ENCODE measurements at regions not wholly inside any gene's neighbourhood (a gene's known extent, or its start where the extent isn't known, plus 50 kb on each side); places are given as distances from the start of the nearest gene placed in this dataset.
"Not testable (repeated sequence)": the region's sequence is repeated elsewhere in the genome, so short reads cannot be mapped to it uniquely, and the experiment has no call there.

DNA sequence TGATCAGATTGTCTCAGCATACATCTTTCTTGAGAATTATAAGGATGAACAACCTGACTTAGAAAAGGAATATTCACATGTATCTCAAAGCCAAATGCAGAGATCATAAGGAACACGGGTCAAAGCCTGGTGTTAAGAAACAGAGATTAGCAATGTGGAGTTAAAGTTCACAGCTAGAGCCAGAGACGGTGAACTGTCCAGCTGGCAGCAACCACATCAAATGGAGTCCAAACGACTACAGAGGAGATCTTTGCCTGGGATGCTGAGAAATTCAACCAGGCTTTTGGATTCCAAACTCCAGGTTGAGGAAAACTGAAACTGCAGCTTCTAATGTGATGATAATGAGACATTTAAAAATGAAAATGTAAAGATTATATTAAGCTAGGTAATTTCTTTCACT, 939.9 kb upstream of the NXPH2 start:
- ChIA-PET POLR2A (no interaction called here), CTCF (no interaction called here)
- Mint-ChIP-seq H3K36me3 (ENCODE audit: low read depth) (no peaks in the 10 kb centered on the region), H3K27ac (no peak overlapping the region), H3K9me3 (ENCODE audit: insufficient read depth) (peaks cover 4% of the 10 kb centered on the region), H3K27me3 (ENCODE audit: low read depth) (no peaks in the 10 kb centered on the region), H3K4me1 (ENCODE audit: low read depth) (no peaks in the 10 kb centered on the region), H3K4me3 (no peak overlapping the region)
- ATAC-seq (no peak), DNase-seq (no peak)

DNA sequence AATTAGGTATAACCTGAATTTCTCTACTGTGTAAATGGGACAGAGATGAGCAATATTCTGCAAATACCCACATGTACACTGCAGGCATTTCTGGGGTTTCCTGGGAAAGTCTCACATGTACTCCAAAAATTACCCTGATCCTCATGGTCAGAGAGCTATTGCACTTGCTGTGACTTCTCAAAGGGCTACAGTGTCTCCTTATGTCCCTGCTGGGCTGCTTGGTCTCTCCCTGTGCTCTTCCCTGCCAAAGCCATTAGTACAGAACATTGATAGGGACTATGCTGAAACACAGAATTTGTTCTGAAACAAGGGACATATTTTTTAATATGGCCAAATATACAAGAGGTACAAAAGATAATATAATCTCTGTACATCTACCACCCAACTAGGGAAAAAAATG, 924.4 kb upstream of the NXPH2 start:
- peaks cover 5% of the 10 kb centered on the region for H3K9me3 Mint-ChIP-seq (ENCODE audit: insufficient read depth)
- DNase-seq (no peak), ATAC-seq (no peak)
- no peak overlapping the region for H3K27ac Mint-ChIP-seq
- no peaks in the 10 kb centered on the region for H3K4me1 Mint-ChIP-seq (ENCODE audit: low read depth)
- ChIA-PET CTCF (no interaction called here), POLR2A (no interaction called here)
- H3K27me3 Mint-ChIP-seq (ENCODE audit: low read depth) = no peaks in the 10 kb centered on the region
- H3K4me3 Mint-ChIP-seq = no peak overlapping the region
- H3K36me3 Mint-ChIP-seq (ENCODE audit: low read depth) = no peaks in the 10 kb centered on the region

DNA sequence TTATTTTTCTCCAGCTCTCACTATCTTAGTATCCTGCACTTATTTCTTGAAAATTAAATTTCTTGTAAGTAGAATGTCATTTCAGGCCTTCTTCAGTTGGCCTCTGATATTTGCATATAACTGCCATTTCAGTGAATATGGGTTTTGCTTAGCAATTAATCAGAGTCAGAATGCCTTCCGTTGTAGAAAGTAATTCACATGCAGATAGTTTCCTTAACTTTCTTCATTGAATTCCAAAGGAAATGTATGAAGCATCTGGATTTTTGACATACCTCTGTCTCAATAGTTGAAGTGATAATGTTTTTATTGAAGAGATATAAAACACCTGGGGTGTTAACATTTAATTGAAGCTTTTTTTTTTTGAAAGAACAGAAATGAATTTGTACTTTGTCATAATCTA, 914.1 kb upstream of the NXPH2 start:
- H3K9me3 Mint-ChIP-seq (ENCODE audit: insufficient read depth) = peaks cover 6% of the 10 kb centered on the region
- DNase-seq (no peak), ATAC-seq (no peak)
- H3K4me1 Mint-ChIP-seq (ENCODE audit: low read depth) = no peaks in the 10 kb centered on the region
- ChIA-PET POLR2A (no interaction called here), CTCF (no interaction called here)
- H3K27ac Mint-ChIP-seq = no peak overlapping the region
- H3K4me3 Mint-ChIP-seq = no peak overlapping the region
- H3K36me3 Mint-ChIP-seq (ENCODE audit: low read depth) = no peaks in the 10 kb centered on the region
- no peaks in the 10 kb centered on the region for H3K27me3 Mint-ChIP-seq (ENCODE audit: low read depth)

DNA sequence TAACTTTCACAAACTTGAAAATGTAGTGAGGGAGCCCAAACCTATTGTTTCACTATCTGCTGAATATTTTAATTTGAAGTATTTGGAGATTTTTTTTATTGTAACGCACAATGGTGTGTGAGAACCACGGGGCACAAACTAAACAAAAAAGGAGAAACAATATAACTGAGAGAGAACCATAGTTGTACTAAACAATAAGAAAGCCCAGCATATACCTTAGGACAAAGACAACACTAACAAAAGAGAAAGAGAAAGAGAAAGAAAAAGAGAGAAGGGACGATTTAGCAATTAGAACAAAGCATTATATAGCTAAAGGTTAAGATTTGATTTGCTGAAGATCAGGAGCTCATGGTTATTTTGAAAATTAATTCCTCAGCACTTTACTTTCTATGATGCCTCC, 906.0 kb upstream of the NXPH2 start:
- DNase-seq (no peak), ATAC-seq (no peak)
- H3K27me3 Mint-ChIP-seq (ENCODE audit: low read depth) = no peaks in the 10 kb centered on the region
- CTCF ChIA-PET = no interaction called here
- peaks cover 11% of the 10 kb centered on the region for H3K9me3 Mint-ChIP-seq (ENCODE audit: insufficient read depth)
- H3K36me3 Mint-ChIP-seq (ENCODE audit: low read depth) = no peaks in the 10 kb centered on the region
- H3K4me3 Mint-ChIP-seq = no peak overlapping the region
- no peaks in the 10 kb centered on the region for H3K4me1 Mint-ChIP-seq (ENCODE audit: low read depth)
- POLR2A ChIA-PET = no interaction called here
- H3K27ac Mint-ChIP-seq = no peak overlapping the region

DNA sequence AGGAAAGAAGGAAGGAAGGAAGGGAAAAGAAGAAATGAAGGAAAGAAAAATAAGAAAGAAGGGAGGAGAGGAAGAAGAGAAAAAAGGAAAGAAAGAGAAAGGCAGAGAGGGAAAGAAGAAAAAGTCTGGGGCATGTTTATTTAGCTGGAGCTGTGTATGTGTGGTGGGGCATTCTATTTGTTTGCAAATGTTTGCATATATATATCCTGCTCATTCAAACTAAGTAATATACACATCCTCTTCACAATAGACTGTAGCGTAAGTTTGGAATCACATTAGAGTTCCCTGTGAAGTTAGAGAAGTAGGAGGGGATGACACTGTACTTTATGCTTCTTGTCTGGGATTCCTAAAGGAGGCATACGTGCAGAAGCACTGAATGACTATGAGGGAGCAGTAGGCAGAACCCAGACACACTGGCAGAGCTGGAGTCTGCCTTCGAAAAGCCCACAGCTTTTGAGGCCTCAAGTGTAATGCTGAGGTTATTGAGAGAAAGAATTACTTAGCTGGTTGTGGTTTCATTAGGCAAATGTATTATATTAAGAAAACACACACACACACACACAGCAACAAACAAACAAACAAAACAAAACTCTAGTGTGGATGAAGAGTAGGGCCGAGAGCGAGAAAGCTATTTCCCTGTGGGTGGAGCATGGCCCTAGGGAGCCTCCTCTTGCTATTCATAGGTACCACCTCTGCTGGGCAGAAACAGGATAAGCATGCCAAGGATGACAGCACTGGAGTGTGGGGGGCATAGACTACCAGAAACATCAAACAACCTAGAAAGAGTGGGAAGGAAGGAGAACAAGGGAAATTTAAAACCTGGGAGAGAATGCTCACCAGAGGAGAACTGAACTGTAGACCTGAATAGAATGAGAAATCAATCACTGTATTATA, 905.1 kb upstream of the NXPH2 start:
- ATAC-seq = no peak
- Mint-ChIP-seq H3K27me3 (ENCODE audit: low read depth) (no peaks in the 10 kb centered on the region), H3K9me3 (ENCODE audit: insufficient read depth) (peaks cover 14% of the 10 kb centered on the region), H3K36me3 (ENCODE audit: low read depth) (no peaks in the 10 kb centered on the region), H3K27ac (no peak overlapping the region), H3K4me1 (ENCODE audit: low read depth) (no peaks in the 10 kb centered on the region), H3K4me3 (no peak overlapping the region)
- ChIA-PET POLR2A (no interaction called here), CTCF (no interaction called here)
- DNase-seq = no peak

DNA sequence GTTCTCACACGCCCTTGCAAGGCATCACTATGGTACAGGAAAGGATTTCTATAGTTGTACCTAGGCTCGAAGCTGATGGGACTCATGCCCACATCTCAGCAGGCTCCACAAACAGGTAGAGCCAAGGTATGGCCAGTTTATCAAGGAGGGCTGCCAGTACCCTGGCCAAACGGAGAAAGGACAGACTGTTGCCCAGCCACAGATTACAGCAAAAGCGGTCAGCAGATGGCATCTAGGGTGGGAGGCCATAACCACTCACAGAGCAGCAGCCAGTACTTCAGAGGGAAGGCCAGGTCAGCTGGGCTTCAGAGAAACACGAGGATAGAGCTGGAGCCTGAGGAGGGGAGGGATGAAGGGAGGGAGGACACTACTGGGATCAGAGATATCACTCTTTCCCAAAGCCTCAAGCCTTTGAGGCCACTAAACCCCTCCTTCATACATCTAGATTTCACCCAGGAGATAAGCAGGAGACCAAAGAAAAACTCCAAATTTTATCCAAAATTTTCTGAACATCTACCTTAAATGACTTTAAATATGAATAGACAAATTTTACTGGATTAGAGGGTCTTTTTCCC, 904.2 kb upstream of the NXPH2 start:
- H3K4me3 Mint-ChIP-seq = no peak overlapping the region
- H3K27me3 Mint-ChIP-seq (ENCODE audit: low read depth) = no peaks in the 10 kb centered on the region
- no peaks in the 10 kb centered on the region for H3K4me1 Mint-ChIP-seq (ENCODE audit: low read depth)
- no peak overlapping the region for H3K27ac Mint-ChIP-seq
- ChIA-PET POLR2A (no interaction called here), CTCF (no interaction called here)
- DNase-seq (no peak), ATAC-seq (no peak)
- H3K9me3 Mint-ChIP-seq (ENCODE audit: insufficient read depth) = peaks cover 14% of the 10 kb centered on the region
- H3K36me3 Mint-ChIP-seq (ENCODE audit: low read depth) = no peaks in the 10 kb centered on the region

DNA sequence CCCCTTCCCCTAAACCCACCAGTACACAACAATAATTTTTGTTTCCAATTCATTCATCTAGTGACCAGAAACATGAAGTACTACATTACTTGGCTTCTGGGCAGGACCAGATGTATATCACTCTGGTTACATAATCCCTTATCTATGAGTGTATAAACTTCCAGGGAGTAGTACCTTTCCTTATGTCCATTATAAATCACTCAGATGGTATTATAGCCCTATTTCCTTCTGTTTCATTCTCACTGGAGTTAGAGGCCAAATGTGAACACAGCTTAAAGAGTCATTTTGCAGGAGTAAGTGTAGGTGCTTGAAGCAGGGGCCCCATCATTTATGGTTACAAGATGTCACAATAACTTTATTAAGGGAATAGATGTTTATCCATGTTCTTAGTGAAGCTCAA, 894.4 kb upstream of the NXPH2 start:
- DNase-seq = no peak
- peaks cover 11% of the 10 kb centered on the region for H3K9me3 Mint-ChIP-seq (ENCODE audit: insufficient read depth)
- CTCF ChIA-PET = no interaction called here
- H3K36me3 Mint-ChIP-seq (ENCODE audit: low read depth) = no peaks in the 10 kb centered on the region
- ATAC-seq = no peak
- H3K4me1 Mint-ChIP-seq (ENCODE audit: low read depth) = no peaks in the 10 kb centered on the region
- no peak overlapping the region for H3K4me3 Mint-ChIP-seq
- H3K27ac Mint-ChIP-seq = no peak overlapping the region
- no peaks in the 10 kb centered on the region for H3K27me3 Mint-ChIP-seq (ENCODE audit: low read depth)
- POLR2A ChIA-PET = no interaction called here

DNA sequence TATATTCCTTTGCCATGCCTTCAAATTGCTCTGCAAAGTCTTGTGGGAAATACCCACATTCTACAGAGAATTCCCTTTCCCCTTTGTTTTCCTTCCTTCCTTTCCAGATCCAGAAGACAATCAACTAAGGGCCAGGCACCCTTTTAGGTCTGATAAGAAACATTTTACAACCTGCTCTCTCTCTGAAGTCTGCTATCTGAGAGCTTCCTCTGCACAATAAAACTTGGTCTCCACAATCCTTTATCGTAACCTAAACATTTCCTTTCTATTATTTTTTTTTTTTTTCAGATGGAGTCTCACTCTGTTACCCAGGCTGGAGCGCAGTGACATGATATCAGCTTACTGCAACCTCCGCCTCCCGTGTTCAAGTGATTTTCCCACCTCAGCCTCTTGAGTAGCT, 893.3 kb upstream of the NXPH2 start:
- H3K27ac Mint-ChIP-seq; CTCF ChIA-PET; POLR2A ChIA-PET; ATAC-seq; H3K4me3 Mint-ChIP-seq; H3K36me3 Mint-ChIP-seq (ENCODE audit: low read depth); H3K27me3 Mint-ChIP-seq (ENCODE audit: low read depth); H3K4me1 Mint-ChIP-seq (ENCODE audit: low read depth); DNase-seq: not testable (repeated sequence)
- peaks cover 11% of the 10 kb centered on the region for H3K9me3 Mint-ChIP-seq (ENCODE audit: insufficient read depth)

DNA sequence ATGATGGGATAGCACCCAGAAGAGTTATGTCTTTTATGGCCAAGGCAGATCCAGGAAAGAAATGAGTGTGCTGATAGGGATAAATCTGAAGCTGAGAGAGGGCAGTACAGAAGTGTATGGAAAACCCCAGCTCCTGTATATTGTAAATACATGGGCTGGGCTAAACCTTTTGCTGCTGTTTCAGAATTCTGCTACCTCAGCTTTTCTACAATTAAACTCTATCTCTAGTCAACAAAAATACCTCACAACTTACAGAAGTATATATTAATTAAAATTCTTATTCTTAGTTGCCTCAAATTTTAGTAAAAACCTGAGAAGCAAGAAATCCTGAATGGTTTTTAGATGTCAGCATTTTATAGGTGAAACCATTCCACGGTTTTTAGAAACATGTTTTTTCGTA, 889.5 kb upstream of the NXPH2 start:
- H3K9me3 Mint-ChIP-seq (ENCODE audit: insufficient read depth) = peaks cover 4% of the 10 kb centered on the region
- no peaks in the 10 kb centered on the region for H3K4me1 Mint-ChIP-seq (ENCODE audit: low read depth)
- DNase-seq (no peak), ATAC-seq (no peak)
- no peaks in the 10 kb centered on the region for H3K36me3 Mint-ChIP-seq (ENCODE audit: low read depth)
- H3K4me3 Mint-ChIP-seq = no peak overlapping the region
- no peak overlapping the region for H3K27ac Mint-ChIP-seq
- no peaks in the 10 kb centered on the region for H3K27me3 Mint-ChIP-seq (ENCODE audit: low read depth)
- CTCF ChIA-PET = no interaction called here
- POLR2A ChIA-PET = no interaction called here

DNA sequence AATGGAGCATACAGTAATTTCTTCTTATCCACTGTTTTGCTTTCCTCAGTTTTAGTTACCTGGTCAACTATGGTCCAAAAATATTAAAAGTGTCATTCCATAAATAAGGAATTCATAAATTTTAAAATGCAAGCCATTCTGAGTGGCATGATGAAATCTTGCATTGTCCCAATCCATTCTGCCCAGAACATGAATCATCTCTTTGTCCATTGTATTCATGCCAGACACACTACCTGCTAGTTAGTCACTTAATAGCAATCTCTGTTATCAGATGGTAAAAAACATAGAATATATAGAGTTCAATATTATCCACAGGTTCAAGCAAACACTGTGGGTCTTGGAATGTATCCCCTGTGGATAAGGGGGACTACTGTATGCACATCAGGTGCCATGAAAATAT, 872.2 kb upstream of the NXPH2 start:
- ChIA-PET CTCF (no interaction called here), POLR2A (no interaction called here)
- H3K4me3 Mint-ChIP-seq = no peak overlapping the region
- H3K27ac Mint-ChIP-seq = no peak overlapping the region
- ATAC-seq = no peak
- peaks cover 14% of the 10 kb centered on the region for H3K9me3 Mint-ChIP-seq (ENCODE audit: insufficient read depth)
- H3K27me3 Mint-ChIP-seq (ENCODE audit: low read depth) = no peaks in the 10 kb centered on the region
- DNase-seq = no peak
- no peaks in the 10 kb centered on the region for H3K4me1 Mint-ChIP-seq (ENCODE audit: low read depth)
- H3K36me3 Mint-ChIP-seq (ENCODE audit: low read depth) = no peaks in the 10 kb centered on the region

DNA sequence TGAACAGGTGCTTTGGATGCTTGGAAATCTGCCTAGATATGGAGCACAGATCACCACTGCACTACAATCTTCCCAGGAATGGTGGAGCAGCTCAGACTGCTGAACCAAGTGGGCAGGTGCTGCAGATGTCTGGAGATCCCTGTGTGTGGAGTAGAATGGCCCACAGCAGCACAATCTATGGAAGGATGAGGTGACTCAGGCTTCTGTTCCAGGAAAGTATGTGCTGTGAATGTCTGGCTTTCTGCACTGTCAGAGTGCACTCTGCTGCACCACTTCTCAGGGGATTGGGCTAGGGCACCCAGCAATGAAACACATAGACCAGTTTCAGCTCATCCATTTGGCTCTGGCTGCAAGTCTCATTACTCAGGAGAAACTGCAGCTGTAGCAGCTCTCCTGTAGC, 865.4 kb upstream of the NXPH2 start:
- Mint-ChIP-seq H3K4me1 (ENCODE audit: low read depth) (no peaks in the 10 kb centered on the region), H3K27me3 (ENCODE audit: low read depth) (no peaks in the 10 kb centered on the region), H3K4me3 (no peak overlapping the region), H3K27ac (no peak overlapping the region), H3K36me3 (ENCODE audit: low read depth) (no peaks in the 10 kb centered on the region), H3K9me3 (ENCODE audit: insufficient read depth) (peaks cover 14% of the 10 kb centered on the region)
- no peak for ATAC-seq
- no peak for DNase-seq
- CTCF ChIA-PET = no interaction called here
- POLR2A ChIA-PET = no interaction called here

DNA sequence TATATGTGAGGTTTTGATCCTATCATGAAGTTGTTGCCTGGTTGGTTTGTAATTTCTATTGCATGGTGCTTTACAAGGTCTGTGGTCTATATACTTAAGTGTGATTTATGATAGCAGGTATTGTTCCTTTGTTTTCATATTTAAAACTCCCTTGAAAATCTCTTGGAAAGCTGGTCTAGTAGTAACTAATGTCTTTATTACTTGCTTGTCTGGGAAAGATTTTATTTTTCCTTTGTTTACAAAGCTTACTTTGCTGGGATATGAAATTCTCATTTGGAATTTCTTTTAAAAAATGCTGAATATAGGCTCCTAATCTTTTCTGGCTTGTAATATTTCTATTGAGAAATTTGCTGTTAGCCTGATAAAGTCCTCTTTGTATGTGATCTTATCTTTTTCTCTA, 862.9 kb upstream of the NXPH2 start:
- Mint-ChIP-seq H3K27me3 (ENCODE audit: low read depth) (no peaks in the 10 kb centered on the region), H3K4me3 (no peak overlapping the region), H3K36me3 (ENCODE audit: low read depth) (no peaks in the 10 kb centered on the region), H3K9me3 (ENCODE audit: insufficient read depth) (peaks cover 9% of the 10 kb centered on the region), H3K4me1 (ENCODE audit: low read depth) (no peaks in the 10 kb centered on the region), H3K27ac (no peak overlapping the region)
- DNase-seq = no peak
- ChIA-PET CTCF (no interaction called here), POLR2A (no interaction called here)
- no peak for ATAC-seq

DNA sequence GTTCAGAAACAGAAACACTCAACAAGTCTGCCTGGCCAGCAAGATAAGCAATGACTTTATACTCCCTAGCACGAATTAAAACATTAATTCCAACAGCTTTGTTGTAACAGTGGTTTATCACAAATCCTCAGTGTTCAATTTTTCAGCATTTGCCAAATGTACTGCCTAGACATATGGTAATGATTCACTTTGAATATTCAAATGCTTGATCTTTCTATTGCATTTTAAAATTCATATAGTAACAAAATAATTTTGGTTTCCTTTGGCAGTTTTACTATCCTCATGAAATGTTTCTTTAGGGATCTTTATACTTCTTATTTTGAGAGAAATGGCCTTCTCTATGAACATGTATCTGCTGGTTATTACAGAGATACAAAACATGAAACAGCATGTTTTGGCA, 851.8 kb upstream of the NXPH2 start:
- ChIA-PET POLR2A (no interaction called here), CTCF (no interaction called here)
- no peak overlapping the region for H3K4me3 Mint-ChIP-seq
- no peaks in the 10 kb centered on the region for H3K36me3 Mint-ChIP-seq (ENCODE audit: low read depth)
- ATAC-seq (no peak), DNase-seq (no peak)
- H3K27me3 Mint-ChIP-seq (ENCODE audit: low read depth) = no peaks in the 10 kb centered on the region
- H3K9me3 Mint-ChIP-seq (ENCODE audit: insufficient read depth) = peaks cover 16% of the 10 kb centered on the region
- H3K4me1 Mint-ChIP-seq (ENCODE audit: low read depth) = no peaks in the 10 kb centered on the region
- no peak overlapping the region for H3K27ac Mint-ChIP-seq
